HEK293 (cell line): ENCODE measurements at regions not wholly inside any gene's neighbourhood (a gene's known extent, or its start where the extent isn't known, plus 50 kb on each side); places are given as distances from the start of the nearest gene placed in this dataset.

Experiments used
- CTCF ChIA-PET: fragments of 350-600 bp; formaldehyde crosslinking; extraction: SDS; loops from one replicate; lab custom pipeline; 2021; ENCODE audit warnings: antibody characterized with exemption; lab: Yijun Ruan, JAX
- POLR2A ChIA-PET: fragments of 300-600 bp; formaldehyde crosslinking; extraction: SDS; loops from one replicate; lab custom pipeline; 2020; ENCODE audit warnings: antibody characterized with exemption, inconsistent platforms; lab: Yijun Ruan, JAX
- H3K27ac ChIP-seq: fragments of 200-500 bp; sonication (Bioruptor generic); 2 replicates; pipeline ENCODE4 v1.5.1; 2014; ENCODE audit warnings: low read depth, low read length, control low read depth, inconsistent platforms; ENCODE audit errors: extremely low read depth
- H3K36me3 ChIP-seq, 2 experiments: fragments of 200-500 bp in 1 of 2; sonication (Bioruptor generic) in 1 of 2; 1 replicate in 1 of 2; 2 replicates in 1 of 2; pipeline ENCODE4 v1.5.1; 2014 to 2017; ENCODE audit warnings: inconsistent platforms in 2 of 2, low read length in 2 of 2; ENCODE audit not compliant: control insufficient read depth in 2 of 2, insufficient read depth in 1 of 2
- H3K4me1 ChIP-seq: fragments of 200-500 bp; sonication (Bioruptor generic); 2 replicates; pipeline ENCODE4 v1.5.1; 2014; ENCODE audit warnings: mild to moderate bottlenecking, low read length, inconsistent platforms; ENCODE audit not compliant: control insufficient read depth, insufficient read depth
- H3K4me3 ChIP-seq: 2 replicates; pipeline ENCODE4 v1.5.1; 2011; ENCODE audit warnings: low read depth, mild to moderate bottlenecking, control low read depth, low read length, moderate library complexity
- H3K9me3 ChIP-seq: fragments of 200-500 bp; sonication (Bioruptor generic); 2 replicates; pipeline ENCODE4 v1.5.1; 2014; ENCODE audit warnings: low read depth, low read length, inconsistent platforms; ENCODE audit not compliant: control insufficient read depth, insufficient read depth
- AEBP2 ChIP-seq: fragments of 450-650 bp; formaldehyde crosslinking; IDR thresholded peaks from 2 replicates; pipeline ENCODE4 v1.5.1; 2016; ENCODE audit warnings: missing biosample characterization, missing genetic modification characterization, borderline replicate concordance
- BCL11B ChIP-seq: fragments of 450-650 bp; formaldehyde crosslinking; IDR thresholded peaks from 2 replicates; pipeline ENCODE4 v1.5.1; 2016; ENCODE audit warnings: low read depth, missing biosample characterization, missing genetic modification characterization
- EGR2 ChIP-seq: fragments of 450-650 bp; formaldehyde crosslinking; IDR thresholded peaks from 2 replicates; pipeline ENCODE4 v1.5.1; 2016; ENCODE audit warnings: low read depth, missing biosample characterization, missing genetic modification characterization
- INSM2 ChIP-seq: fragments of 450-650 bp; formaldehyde crosslinking; IDR thresholded peaks from 2 replicates; pipeline ENCODE4 v1.5.1; 2016; ENCODE audit warnings: missing biosample characterization, missing genetic modification characterization
- KLF1 ChIP-seq: fragments of 450-650 bp; formaldehyde crosslinking; IDR thresholded peaks from 2 replicates; pipeline ENCODE4 v1.5.1; 2016; ENCODE audit warnings: missing biosample characterization, missing genetic modification characterization
- WT1 ChIP-seq: fragments of 450-650 bp; formaldehyde crosslinking; IDR thresholded peaks from 2 replicates; pipeline ENCODE4 v1.5.1; 2016; ENCODE audit warnings: missing biosample characterization, missing genetic modification characterization
- YY2 ChIP-seq: fragments of 450-650 bp; formaldehyde crosslinking; IDR thresholded peaks from 2 replicates; pipeline ENCODE4 v1.5.1; 2016; ENCODE audit warnings: missing biosample characterization, missing genetic modification characterization
- ZBTB17 ChIP-seq: fragments of 450-650 bp; formaldehyde crosslinking; IDR thresholded peaks from 2 replicates; pipeline ENCODE4 v1.5.1; 2016; ENCODE audit warnings: missing biosample characterization, missing genetic modification characterization
- ZNF169 ChIP-seq: fragments of 450-650 bp; formaldehyde crosslinking; IDR thresholded peaks from 2 replicates; pipeline ENCODE4 v1.5.1; 2016; ENCODE audit warnings: missing biosample characterization, missing genetic modification characterization
- ZNF211 ChIP-seq: fragments of 450-650 bp; formaldehyde crosslinking; IDR thresholded peaks from 2 replicates; pipeline ENCODE4 v1.5.1; 2016; ENCODE audit warnings: low read depth, missing biosample characterization, missing genetic modification characterization
- ZNF239 ChIP-seq: fragments of 450-650 bp; formaldehyde crosslinking; IDR thresholded peaks from 2 replicates; pipeline ENCODE4 v1.5.1; 2016; ENCODE audit warnings: missing biosample characterization, missing genetic modification characterization
- ZNF354C ChIP-seq: fragments of 450-650 bp; formaldehyde crosslinking; IDR thresholded peaks from 2 replicates; pipeline ENCODE4 v1.5.1; 2016; ENCODE audit warnings: missing biosample characterization, missing genetic modification characterization, low read depth, borderline replicate concordance
- ZNF404 ChIP-seq: fragments of 450-650 bp; formaldehyde crosslinking; IDR thresholded peaks from 2 replicates; pipeline ENCODE4 v1.5.1; 2017; ENCODE audit warnings: missing biosample characterization, missing genetic modification characterization
- ZNF48 ChIP-seq: fragments of 450-650 bp; formaldehyde crosslinking; IDR thresholded peaks from 2 replicates; pipeline ENCODE4 v1.5.1; 2016; ENCODE audit warnings: missing biosample characterization, missing genetic modification characterization
- ZNF514 ChIP-seq: fragments of 450-650 bp; formaldehyde crosslinking; IDR thresholded peaks from 2 replicates; pipeline ENCODE4 v1.5.1; 2016; ENCODE audit warnings: missing biosample characterization, missing genetic modification characterization
- ZNF596 ChIP-seq: fragments of 450-650 bp; IDR thresholded peaks from 2 replicates; pipeline ENCODE4 v1.5.0; 2018; ENCODE audit warnings: missing biosample characterization, mild to moderate bottlenecking, missing genetic modification characterization, moderate library complexity
- ZNF600 ChIP-seq: fragments of 450-650 bp; formaldehyde crosslinking; IDR thresholded peaks from 2 replicates; pipeline ENCODE4 v1.5.1; 2016; ENCODE audit warnings: missing biosample characterization, missing genetic modification characterization
- ZNF639 ChIP-seq: fragments of 450-650 bp; formaldehyde crosslinking; IDR thresholded peaks from 2 replicates; pipeline ENCODE4 v1.5.1; 2016; ENCODE audit warnings: missing biosample characterization, missing genetic modification characterization
- ZNF658 ChIP-seq: fragments of 450-650 bp; formaldehyde crosslinking; IDR thresholded peaks from 2 replicates; pipeline ENCODE4; 2016; ENCODE audit warnings: missing biosample characterization, missing genetic modification characterization
- ZNF677 ChIP-seq: fragments of 450-650 bp; IDR thresholded peaks from 2 replicates; pipeline ENCODE4 v1.5.0; 2018; ENCODE audit warnings: missing biosample characterization, mild to moderate bottlenecking, missing genetic modification characterization, moderate library complexity
- ZNF785 ChIP-seq: fragments of 450-650 bp; formaldehyde crosslinking; IDR thresholded peaks from 2 replicates; pipeline ENCODE4 v1.5.1; 2016; ENCODE audit warnings: missing biosample characterization, missing genetic modification characterization
- ZNF837 ChIP-seq: fragments of 450-650 bp; formaldehyde crosslinking; IDR thresholded peaks from 2 replicates; pipeline ENCODE4 v1.5.1; 2016; ENCODE audit warnings: missing biosample characterization, missing genetic modification characterization

- H3K36me3 ChIP-seq = no peaks in the 10 kb centered on the region
Observed at GRCh38 chr12:126262829-126263228, 1197.6 kb downstream of the AACS start.

GRCh38 chr12:126268222-126268621 is 1203.0 kb downstream of the AACS start:
- H3K4me1 ChIP-seq = no peaks in the 10 kb centered on the region
- no peak for TF ChIP-seq ZNF211 (tag by site-specific recombination)
- TF ChIP-seq ZBTB17 = no peak
- TF ChIP-seq ZNF596 = no peak
- TF ChIP-seq, all 188 proteins: peak for 0
- Histone ChIP-seq H3K4me3 (no peak overlapping the region), H3K36me3 (no peaks in the 10 kb centered on the region), H3K9me3 (no peaks in the 10 kb centered on the region), H3K27ac (no peak overlapping the region)
- ChIA-PET CTCF (no interaction called here), POLR2A (no interaction called here)

More at GRCh38 chr12:126262829-126263228, 1197.6 kb downstream of the AACS start:
- CTCF ChIA-PET = no interaction called here
- TF ChIP-seq ZNF600 (tag by site-specific recombination) (no peak), ZNF837 (tag by site-specific recombination) (no peak), ZNF354C (tag by site-specific recombination) (no peak), ZNF596 (no peak), BCL11B (no peak), ZNF514 (tag by site-specific recombination) (no peak), ZNF785 (no peak), ZNF677 (tag by site-specific recombination) (no peak), INSM2 (tag by site-specific recombination) (no peak), ZNF639 (tag by site-specific recombination) (no peak), AEBP2 (tag by site-specific recombination) (no peak), EGR2 (tag by site-specific recombination) (no peak), ZNF658 (no peak), ZNF404 (tag by site-specific recombination) (no peak), WT1 (tag by site-specific recombination) (no peak), ZNF239 (tag by site-specific recombination) (no peak), ZNF169 (tag by site-specific recombination) (no peak), KLF1 (tag by site-specific recombination) (no peak), YY2 (tag by site-specific recombination) (no peak), ZNF48 (tag by site-specific recombination) (no peak)
- no peaks in the 10 kb centered on the region for H3K4me1 ChIP-seq
- H3K27ac ChIP-seq = no peak overlapping the region
- no peaks in the 10 kb centered on the region for H3K9me3 ChIP-seq
- POLR2A ChIA-PET = no interaction called here
- H3K4me3 ChIP-seq = no peak overlapping the region
